Suppressor macrophage (primary cell): ENCODE measurements at regions not wholly inside any gene's neighbourhood (a gene's known extent, or its start where the extent isn't known, plus 50 kb on each side); places are given as distances from the start of the nearest gene placed in this dataset.
"Not testable (repeated sequence)": the region's sequence is repeated elsewhere in the genome, so short reads cannot be mapped to it uniquely, and the experiment has no call there.

Experiments
- DNase-seq, 4 experiments: peaks; one replicate each; pipeline ENCODE4 v3.0.0-alpha.2; 2020 to 2022

- DNase-seq, result not testable (repeated sequence)
Observed at GRCh38 chr5:44756097-44756496, 52.6 kb upstream of the MRPS30 start.

- DNase-seq, result no peak
Observed at GRCh38 chr5:44747396-44747795, 61.4 kb upstream of the MRPS30 start.

DNA sequence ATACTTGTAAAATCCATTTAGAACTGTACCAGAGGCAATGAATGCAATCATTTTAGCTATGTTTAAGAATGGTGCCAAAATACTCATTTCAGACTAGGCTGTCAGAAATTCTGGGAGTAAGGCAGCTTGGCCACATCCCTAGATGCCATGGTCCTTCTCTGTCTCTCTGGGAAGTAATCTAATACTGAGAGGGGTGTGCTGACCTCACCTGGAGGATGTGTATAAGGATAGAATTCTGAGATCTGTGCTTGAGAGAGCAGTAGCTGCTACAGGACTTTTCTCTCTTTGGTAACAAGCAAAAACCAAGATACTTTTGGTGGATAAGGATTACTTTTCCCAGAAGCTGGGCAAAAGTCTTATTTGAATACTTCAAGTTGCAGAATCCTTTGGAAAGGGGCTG, 68.1 kb upstream of the MRPS30 start:
- no peak for DNase-seq

DNA sequence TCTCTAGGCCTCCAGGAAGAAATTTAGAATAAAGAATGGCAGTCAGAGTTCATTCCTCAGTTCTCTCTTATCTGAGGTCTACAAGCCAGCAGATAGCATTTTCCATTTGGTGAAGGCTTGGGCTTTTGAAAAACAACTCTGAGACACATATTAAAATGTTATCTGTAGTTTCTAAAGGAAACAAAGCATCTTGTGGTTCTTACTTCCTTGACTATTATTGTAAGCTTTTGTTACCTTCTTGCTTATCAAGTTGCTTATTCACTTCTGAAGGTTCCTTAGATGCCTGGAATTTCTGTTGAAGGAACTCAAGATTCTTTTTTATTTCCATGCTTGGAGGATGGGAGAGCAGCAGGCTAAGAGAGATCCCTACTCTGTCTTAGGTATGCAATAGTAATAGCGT, 79.2 kb upstream of the MRPS30 start:
- no peak for DNase-seq

DNA sequence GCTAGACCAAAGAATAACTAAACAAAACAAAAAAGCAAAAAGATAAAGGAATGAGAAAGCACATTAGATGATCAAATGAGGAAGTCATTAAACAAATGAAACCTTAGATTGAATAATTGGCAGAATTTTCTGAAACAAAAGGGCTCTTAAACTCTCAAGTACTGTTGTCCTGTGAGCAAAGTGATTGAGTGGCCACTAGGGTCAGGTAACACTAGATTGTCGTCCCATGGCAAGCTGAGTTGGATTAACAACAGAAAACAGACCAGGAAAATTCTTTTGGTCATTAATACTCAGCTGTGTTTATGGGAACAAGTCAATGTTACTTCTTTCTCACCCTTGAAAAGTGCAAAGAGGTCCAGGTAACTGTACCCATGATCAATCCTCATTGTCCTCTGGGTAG, 81.6 kb upstream of the MRPS30 start:
- no peak for DNase-seq

GRCh38 chr5:44719856-44720255, 88.9 kb upstream of the MRPS30 start:
- no peak for DNase-seq

- no peak for DNase-seq
Observed at GRCh38 chr5:44714871-44715561, 93.7 kb upstream of the MRPS30 start.

GRCh38 chr5:44713446-44713845, 95.3 kb upstream of the MRPS30 start:
- DNase-seq, result no peak

DNA sequence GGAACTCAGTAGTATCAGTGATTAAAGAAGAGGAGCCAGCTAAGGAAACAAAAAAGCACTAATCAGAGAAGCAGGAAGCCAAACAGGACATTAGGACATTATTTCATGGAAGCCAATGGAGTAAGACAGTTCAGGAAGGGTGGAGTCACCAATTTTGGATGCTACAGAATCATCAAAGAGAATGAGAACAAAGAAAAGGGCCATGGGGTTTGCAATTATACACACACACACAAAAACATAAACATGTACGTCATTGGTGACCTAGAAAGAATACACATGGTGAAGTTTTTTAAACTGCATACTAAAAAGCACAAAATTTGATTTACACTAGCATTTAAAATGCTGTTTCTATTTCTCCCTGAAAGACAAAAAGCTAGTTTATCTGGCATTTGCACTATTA, 96.8 kb upstream of the MRPS30 start:
- no peak for DNase-seq

DNA sequence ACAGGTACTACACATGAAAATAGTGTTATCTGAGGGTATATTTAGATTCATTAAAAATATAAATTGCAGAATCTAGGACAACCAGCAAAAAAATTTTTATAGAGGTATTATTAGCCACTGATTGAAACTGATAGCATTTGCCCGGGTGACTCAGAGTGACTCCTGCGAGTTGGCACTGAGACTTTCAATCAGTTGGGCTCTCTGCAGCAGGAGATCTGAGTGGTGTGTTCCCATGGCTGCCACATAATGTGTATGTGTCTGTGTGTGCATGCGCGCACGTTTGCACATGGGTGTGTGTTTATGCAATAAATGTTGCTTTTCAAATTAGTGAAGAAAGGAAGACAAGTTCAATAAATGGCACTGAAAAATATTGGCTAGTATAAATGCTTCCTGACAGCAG, 100.1 kb upstream of the MRPS30 start:
- DNase-seq, result no peak

- no peak for DNase-seq
Observed at GRCh38 chr5:44707721-44708120, 101.0 kb upstream of the MRPS30 start.

DNA sequence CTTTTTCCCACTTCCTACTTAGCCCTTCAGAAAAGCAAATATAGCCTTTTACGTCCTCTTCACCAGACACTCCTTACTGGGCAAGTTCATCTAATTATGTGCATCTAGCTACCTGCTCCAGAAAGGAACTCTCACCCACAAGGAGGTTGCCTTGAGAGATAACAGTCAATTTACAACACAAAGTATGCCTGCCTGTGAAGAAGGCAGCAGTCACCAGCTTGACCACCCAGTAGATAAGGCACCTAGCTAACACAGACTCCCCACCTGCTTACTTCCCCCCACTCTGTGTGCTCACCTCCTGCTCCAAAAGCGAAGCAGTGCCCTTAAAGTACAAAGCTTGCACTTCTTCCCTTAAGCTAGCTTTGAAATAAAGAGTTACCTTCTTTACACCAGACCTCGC, 111.7 kb upstream of the MRPS30 start:
- DNase-seq, result no peak

GRCh38 chr5:44695259-44695658, 113.5 kb upstream of the MRPS30 start:
- DNase-seq, result no peak

GRCh38 chr5:44691802-44692201, 116.9 kb upstream of the MRPS30 start:
- DNase-seq, result no peak

GRCh38 chr5:44681906-44682305, 126.8 kb upstream of the MRPS30 start:
- no peak for DNase-seq

DNA sequence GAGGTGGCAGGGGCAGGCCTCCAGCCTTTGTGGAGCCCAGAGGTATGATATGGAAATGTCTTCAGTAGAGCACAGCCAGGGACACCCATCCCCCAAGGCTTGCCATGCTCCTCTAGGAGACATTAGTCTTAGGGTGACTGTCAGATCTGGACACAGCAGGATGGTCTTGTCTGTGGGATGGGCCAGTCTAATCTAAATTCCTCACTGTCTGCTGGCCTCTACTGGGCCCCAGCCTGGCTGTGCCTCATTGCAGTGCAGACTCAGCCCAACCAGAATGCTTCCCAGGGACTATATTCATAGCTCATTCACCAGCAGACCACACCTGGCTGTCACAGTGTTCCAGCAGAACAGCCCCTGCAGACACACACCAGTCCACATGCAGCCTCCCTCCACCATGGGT, 129.5 kb upstream of the MRPS30 start:
- no peak for DNase-seq

GRCh38 chr5:44675296-44675695, 133.5 kb upstream of the MRPS30 start:
- DNase-seq, result no peak

DNA sequence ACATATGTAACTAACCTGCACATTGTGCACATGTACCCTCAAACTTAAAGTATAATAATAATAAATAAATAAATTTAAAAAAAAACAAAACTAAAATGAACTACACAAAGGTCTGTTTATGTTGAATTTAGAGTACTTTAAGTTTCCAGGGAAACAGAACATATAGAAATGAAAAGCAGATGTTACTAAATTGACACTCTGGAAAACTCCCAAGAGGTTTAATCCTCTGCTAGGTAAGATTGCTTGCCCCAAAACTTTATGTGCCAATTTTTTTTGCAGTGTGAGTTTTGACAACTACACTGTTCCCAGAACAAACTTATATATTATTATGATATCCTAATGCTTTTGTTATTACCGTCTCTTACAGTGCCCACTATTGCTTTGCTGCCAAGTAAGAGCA, 134.3 kb upstream of the MRPS30 start:
- no peak for DNase-seq

DNA sequence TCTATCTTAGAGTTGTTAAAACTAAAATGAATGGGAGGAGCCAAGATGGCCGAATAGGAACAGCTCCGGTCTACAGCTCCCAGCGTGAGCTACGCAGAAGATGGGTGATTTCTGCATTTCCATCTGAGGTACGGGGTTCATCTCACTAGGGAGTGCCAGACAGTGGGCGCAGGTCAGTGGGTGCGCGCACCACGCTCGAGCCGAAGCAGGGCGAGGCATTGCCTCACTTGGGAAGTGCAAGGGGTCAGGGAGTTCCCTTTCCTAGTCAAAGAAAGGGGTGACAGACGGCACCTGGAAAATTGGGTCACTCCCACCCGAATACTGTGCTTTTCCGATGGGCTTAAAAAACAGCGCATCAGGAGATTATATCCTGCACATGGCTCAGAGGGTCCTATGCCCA, 140.3 kb upstream of the MRPS30 start:
- DNase-seq, result not testable (repeated sequence)

- DNase-seq, result no peak
Observed at GRCh38 chr5:44665101-44665701, 143.5 kb upstream of the MRPS30 start.

DNA sequence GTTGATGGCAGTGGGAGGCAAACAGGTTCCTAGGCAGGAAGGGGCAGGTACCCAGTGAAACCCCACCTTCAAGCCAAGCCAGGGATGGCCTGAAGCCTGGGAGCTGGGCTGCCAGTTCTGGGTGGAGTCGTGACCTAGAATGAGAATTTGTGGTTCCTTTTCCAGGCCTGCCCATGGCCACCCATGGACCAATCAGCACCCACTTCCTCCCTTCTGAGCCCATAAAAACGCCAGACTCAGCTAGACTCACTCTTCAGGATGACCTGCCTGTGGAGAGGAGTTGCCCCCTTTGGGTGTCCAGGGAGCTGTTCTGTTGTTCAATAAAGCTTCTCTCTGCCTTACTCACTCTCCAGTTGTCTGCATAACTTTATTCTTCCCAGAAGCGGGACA, 144.0 kb upstream of the MRPS30 start:
- DNase-seq, result no peak

GRCh38 chr5:44663991-44664710, 144.6 kb upstream of the MRPS30 start:
- DNase-seq, result no peak

- no peak for DNase-seq
Observed at GRCh38 chr5:44661851-44662250, 146.9 kb upstream of the MRPS30 start.

DNA sequence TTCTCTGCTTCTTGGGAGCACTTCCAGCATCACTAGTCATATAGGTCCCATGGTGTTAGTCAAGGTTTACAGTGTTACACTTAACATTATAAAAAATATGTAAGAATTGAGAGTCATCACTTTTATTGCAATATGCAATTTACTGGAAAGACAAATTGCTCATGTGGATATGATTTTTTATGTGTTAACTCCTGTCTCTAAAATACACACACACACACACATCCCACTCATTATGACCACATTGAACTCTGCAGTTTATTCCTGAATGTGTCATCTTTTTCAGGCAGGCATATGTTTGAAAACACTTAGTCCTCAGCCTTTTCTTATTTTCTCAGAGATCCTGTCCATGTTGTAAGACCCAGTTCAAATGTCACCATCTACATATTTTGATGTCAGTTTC, 148.5 kb upstream of the MRPS30 start:
- no peak for DNase-seq
